B cell (primary cell): ENCODE measurements at regions not wholly inside any gene's neighbourhood (a gene's known extent, or its start where the extent isn't known, plus 50 kb on each side); places are given as distances from the start of the nearest gene placed in this dataset.

Experiments used
- EZH2 ChIP-seq: IDR thresholded peaks from 2 replicates; pipeline ENCODE4 v1.6.1; 2012; ENCODE audit warnings: borderline replicate concordance, low read depth, mild to moderate bottlenecking, moderate library complexity, low read length; ENCODE audit not compliant: insufficient read depth, poor library complexity, severe bottlenecking
- TF ChIP-seq, protein P1 (sequence below): fragments of 200-600 bp; IDR thresholded peaks from one replicate; pipeline ENCODE4 v1.8.0; 2022; ENCODE audit warnings: antibody characterized with exemption, mild to moderate bottlenecking

DNA sequence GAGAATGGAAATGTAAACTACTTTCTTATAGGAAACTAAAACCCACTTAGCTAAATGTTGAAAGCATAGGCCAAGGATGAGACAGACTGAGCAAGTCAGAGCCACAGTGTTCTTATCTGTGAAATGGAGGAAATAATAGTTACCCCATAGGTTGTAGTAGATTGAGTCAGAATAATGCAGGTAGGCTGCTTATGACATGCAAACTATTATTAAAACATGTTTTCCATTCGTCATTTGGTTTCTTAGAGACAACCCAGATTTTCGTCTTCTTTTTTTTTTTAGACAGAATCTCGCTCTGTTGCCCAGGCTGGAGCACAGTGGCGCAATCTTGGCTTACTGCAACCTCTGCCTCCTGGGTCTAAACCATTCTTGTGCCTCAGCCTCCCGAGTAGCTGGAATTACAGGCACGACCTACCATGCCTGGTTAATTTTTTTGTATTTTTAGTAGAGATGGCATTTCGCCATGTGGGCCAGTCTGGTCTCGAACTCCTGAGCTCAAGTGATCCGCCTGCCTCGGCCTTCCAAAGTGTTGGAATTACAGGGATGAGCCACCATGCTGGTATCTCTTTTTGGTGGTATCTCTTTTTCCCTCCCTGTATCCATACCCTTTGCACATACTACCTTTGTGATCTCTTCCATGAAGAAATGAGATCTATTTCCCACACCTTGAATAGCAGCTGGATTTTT lies 196.5 kb upstream of the ZNF217 start:
- TF ChIP-seq EZH2, result no peak
- TF ChIP-seq, protein P1, sequence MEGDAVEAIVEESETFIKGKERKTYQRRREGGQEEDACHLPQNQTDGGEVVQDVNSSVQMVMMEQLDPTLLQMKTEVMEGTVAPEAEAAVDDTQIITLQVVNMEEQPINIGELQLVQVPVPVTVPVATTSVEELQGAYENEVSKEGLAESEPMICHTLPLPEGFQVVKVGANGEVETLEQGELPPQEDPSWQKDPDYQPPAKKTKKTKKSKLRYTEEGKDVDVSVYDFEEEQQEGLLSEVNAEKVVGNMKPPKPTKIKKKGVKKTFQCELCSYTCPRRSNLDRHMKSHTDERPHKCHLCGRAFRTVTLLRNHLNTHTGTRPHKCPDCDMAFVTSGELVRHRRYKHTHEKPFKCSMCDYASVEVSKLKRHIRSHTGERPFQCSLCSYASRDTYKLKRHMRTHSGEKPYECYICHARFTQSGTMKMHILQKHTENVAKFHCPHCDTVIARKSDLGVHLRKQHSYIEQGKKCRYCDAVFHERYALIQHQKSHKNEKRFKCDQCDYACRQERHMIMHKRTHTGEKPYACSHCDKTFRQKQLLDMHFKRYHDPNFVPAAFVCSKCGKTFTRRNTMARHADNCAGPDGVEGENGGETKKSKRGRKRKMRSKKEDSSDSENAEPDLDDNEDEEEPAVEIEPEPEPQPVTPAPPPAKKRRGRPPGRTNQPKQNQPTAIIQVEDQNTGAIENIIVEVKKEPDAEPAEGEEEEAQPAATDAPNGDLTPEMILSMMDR, result no peak
